ENCODE measurements at regions not wholly inside any gene's neighbourhood (a gene's known extent, or its start where the extent isn't known, plus 50 kb on each side); places are given as distances from the start of the nearest gene placed in this dataset.
"Not testable (repeated sequence)": the region's sequence is repeated elsewhere in the genome, so short reads cannot be mapped to it uniquely, and the experiment has no call there.

DNA sequence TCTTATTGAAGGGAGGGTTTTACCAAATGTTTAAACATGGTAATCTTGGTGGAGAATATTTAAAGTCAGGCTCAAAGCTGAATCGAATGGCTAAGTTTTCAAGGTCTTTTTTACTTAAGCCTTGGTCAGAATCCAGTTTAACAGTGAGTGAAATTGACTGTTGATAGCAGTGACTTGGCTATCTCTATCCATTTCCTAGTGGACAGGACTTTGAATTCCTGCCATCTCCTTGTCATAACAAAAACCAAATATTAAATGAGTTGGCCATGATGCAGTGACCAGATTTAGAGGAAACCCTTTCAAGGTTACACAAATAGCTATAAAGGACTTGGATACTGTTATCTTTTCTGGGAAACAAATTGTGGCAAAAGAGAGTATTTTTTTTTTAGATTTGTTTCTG, 92.0 kb downstream of the JRKL start:
- CTCF ChIA-PET: interaction anchor here (3.1 kb wide), 1 partner anchor 18 kb away, joined by 28 read pairs; no protein-coding TSS in a partner anchor
- no peaks in the 10 kb centered on the region for H3K36me3 Mint-ChIP-seq (ENCODE audit: low read depth)
- POLR2A ChIA-PET: no interaction called here

DNA sequence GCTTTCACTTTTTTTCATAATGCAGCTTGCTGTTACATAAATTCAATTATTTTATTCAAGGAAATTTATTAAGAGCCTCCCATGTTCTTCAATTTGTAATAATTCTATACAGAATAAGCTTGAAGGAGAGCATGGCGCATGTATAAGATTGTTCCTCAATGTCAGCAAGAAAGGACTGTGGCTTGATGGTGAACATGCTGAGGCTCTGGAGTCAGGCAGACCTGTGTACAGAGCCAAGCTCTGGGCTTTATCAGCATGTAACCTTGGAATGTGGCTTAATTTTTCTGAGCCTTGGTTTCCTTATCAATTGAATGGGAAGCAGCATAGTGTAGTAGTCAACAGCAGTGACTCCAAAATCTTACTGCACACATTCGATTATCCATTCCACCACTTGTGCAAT, 92.4 kb downstream of the JRKL start:
- POLR2A ChIA-PET: no interaction called here
- H3K9me3 Mint-ChIP-seq: no peaks in the 10 kb centered on the region
- no peaks in the 10 kb centered on the region for H3K4me1 Mint-ChIP-seq
- CTCF ChIA-PET: interaction anchor here (3.1 kb wide), 1 partner anchor 18 kb away, joined by 28 read pairs; no protein-coding TSS in a partner anchor
- no peak overlapping the region for H3K27ac Mint-ChIP-seq
- no peak overlapping the region for H3K4me3 Mint-ChIP-seq
- no peaks in the 10 kb centered on the region for H3K36me3 Mint-ChIP-seq (ENCODE audit: low read depth)
- DNase-seq: no peak
- H3K27me3 Mint-ChIP-seq: peaks cover 3% of the 10 kb centered on the region

More for the DNA sequence above, 92.0 kb downstream of the JRKL start:
- no peak overlapping the region for H3K27ac Mint-ChIP-seq
- no peak for DNase-seq
- no peaks in the 10 kb centered on the region for H3K9me3 Mint-ChIP-seq
- H3K4me1 Mint-ChIP-seq: no peaks in the 10 kb centered on the region
- H3K27me3 Mint-ChIP-seq: peaks cover 3% of the 10 kb centered on the region
- no peak overlapping the region for H3K4me3 Mint-ChIP-seq

DNA sequence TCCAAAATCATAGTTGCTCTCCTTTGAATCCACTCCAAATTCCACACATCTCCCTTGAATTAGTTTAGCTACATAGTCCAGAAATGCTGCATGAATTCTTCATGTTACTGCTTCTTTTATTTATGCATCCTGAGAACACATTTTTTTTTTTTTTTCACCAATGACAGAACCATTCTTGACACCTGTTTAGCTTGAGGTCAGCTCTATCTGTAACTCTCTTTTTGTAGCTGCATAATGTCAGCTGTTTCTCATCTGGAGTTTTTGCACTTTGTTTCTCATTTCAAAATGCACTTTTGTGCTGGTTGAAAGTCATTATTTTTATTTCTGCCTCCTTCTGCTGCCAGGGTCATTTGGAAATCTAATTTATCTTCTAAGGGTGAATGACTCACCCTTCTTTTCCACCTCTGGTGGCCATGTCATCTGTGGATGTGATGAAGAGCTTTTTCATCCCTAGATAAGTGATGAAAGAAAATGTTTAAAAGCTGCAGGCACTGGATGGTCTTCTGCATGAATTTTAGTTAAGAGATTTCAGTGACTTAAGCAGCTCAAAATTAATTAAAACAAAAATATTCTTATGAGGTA, 93.7 kb downstream of the JRKL start:
- H3K36me3 Mint-ChIP-seq (ENCODE audit: low read depth): no peaks in the 10 kb centered on the region
- no peaks in the 10 kb centered on the region for H3K9me3 Mint-ChIP-seq
- POLR2A ChIA-PET: no interaction called here
- CTCF ChIA-PET: interaction anchor here (1.1 kb wide), 1 partner anchor 19 kb away, joined by 4 read pairs; no protein-coding TSS in a partner anchor
- no peaks in the 10 kb centered on the region for H3K4me1 Mint-ChIP-seq
- DNase-seq: no peak
- no peak overlapping the region for H3K4me3 Mint-ChIP-seq
- H3K27me3 Mint-ChIP-seq: peaks cover 7% of the 10 kb centered on the region
- H3K27ac Mint-ChIP-seq: no peak overlapping the region

GRCh38 chr11:96484361-96484760, 94.5 kb downstream of the JRKL start:
- no peaks in the 10 kb centered on the region for H3K9me3 Mint-ChIP-seq

GRCh38 chr11:96486890-96487611, 97.2 kb downstream of the JRKL start:
- ChIA-PET CTCF (no interaction called here), POLR2A (no interaction called here)
- H3K4me1 Mint-ChIP-seq: no peaks in the 10 kb centered on the region
- no peaks in the 10 kb centered on the region for H3K9me3 Mint-ChIP-seq
- peaks cover 12% of the 10 kb centered on the region for H3K27me3 Mint-ChIP-seq
- DNase-seq: no peak
- no peak overlapping the region for H3K27ac Mint-ChIP-seq
- no peaks in the 10 kb centered on the region for H3K36me3 Mint-ChIP-seq (ENCODE audit: low read depth)
- no peak overlapping the region for H3K4me3 Mint-ChIP-seq

More at GRCh38 chr11:96484361-96484760, 94.5 kb downstream of the JRKL start:
- H3K27ac Mint-ChIP-seq: no peak overlapping the region
- CTCF ChIA-PET: interaction anchor here (1.1 kb wide), 2 partner anchors 20 to 21 kb away, joined by 4 read pairs; no protein-coding TSS in a partner anchor
- H3K4me3 Mint-ChIP-seq: no peak overlapping the region
- no peaks in the 10 kb centered on the region for H3K36me3 Mint-ChIP-seq (ENCODE audit: low read depth)
- DNase-seq: no peak
- no peaks in the 10 kb centered on the region for H3K4me1 Mint-ChIP-seq
- POLR2A ChIA-PET: no interaction called here
- H3K27me3 Mint-ChIP-seq: peaks cover 7% of the 10 kb centered on the region

DNA sequence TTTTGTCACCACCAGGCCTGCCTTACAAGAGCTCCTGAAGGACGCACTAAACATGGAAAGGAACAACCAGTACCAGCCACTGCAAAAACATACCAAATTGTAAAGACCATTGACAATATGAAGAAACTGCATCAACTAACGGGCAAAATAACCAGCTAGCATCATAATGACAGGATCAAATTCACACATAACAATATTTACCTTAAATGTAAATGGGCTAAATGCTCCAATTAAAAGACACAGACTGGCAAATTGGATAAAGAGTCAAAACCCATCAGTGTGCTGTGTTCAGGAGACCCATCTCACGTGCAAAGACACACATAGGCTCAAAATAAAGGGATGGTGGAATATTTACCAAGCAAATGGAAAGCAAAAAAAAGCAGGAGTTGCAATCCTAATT, 99.1 kb downstream of the JRKL start:
- CTCF ChIA-PET, H3K4me3 Mint-ChIP-seq, H3K9me3 Mint-ChIP-seq: not testable (repeated sequence)

DNA sequence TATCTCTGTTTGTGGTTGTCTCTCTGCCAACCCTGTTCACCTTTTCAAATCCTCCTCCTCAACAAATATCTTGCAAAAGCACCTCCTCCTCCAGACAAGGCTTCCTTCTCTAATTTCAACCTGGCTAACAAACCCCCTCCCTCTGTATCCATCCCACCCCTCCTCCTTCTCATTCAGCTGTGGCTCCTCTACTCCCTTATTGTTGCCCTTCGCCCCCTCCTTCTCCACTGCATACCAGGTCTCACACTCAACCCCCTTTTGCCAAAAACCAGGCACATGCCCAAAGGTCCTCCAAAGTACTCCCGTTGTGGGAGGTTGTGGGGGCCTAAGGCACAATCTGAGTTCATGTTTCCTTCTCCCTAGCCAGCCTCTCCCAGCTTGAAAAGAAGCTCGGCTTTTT, 110.6 kb downstream of the JRKL start:
- Mint-ChIP-seq H3K27ac (no peak overlapping the region), H3K9me3 (no peaks in the 10 kb centered on the region), H3K36me3 (ENCODE audit: low read depth) (no peaks in the 10 kb centered on the region), H3K4me1 (no peaks in the 10 kb centered on the region), H3K27me3 (no peaks in the 10 kb centered on the region), H3K4me3 (no peak overlapping the region)
- CTCF ChIA-PET: no interaction called here
- no peak for DNase-seq
- POLR2A ChIA-PET: no interaction called here

More for the DNA sequence above, 99.1 kb downstream of the JRKL start:
- DNase-seq; H3K36me3 Mint-ChIP-seq (ENCODE audit: low read depth); POLR2A ChIA-PET; H3K27ac Mint-ChIP-seq; H3K4me1 Mint-ChIP-seq: not testable (repeated sequence)
- H3K27me3 Mint-ChIP-seq: peaks cover 12% of the 10 kb centered on the region

- H3K4me1 Mint-ChIP-seq: no peaks in the 10 kb centered on the region
- POLR2A ChIA-PET: no interaction called here
- no peak overlapping the region for H3K27ac Mint-ChIP-seq
- H3K9me3 Mint-ChIP-seq: no peaks in the 10 kb centered on the region
- H3K4me3 Mint-ChIP-seq: no peak overlapping the region
- H3K36me3 Mint-ChIP-seq (ENCODE audit: low read depth): no peaks in the 10 kb centered on the region
- H3K27me3 Mint-ChIP-seq: no peaks in the 10 kb centered on the region
- DNase-seq: no peak
- CTCF ChIA-PET: no interaction called here
These were observed 116.2 kb downstream of the JRKL start for GRCh38 chr11:96506041-96506440.

- CTCF ChIA-PET: no interaction called here
- no peaks in the 10 kb centered on the region for H3K36me3 Mint-ChIP-seq (ENCODE audit: low read depth)
- H3K4me3 Mint-ChIP-seq: no peak overlapping the region
- no peak for DNase-seq
- POLR2A ChIA-PET: no interaction called here
- no peaks in the 10 kb centered on the region for H3K4me1 Mint-ChIP-seq
- no peaks in the 10 kb centered on the region for H3K27me3 Mint-ChIP-seq
- H3K9me3 Mint-ChIP-seq: no peaks in the 10 kb centered on the region
- no peak overlapping the region for H3K27ac Mint-ChIP-seq
These were observed 117.1 kb downstream of the JRKL start for GRCh38 chr11:96506953-96507354.

GRCh38 chr11:96508861-96509260, 119.0 kb downstream of the JRKL start:
- H3K4me1 Mint-ChIP-seq: no peaks in the 10 kb centered on the region
- no peaks in the 10 kb centered on the region for H3K9me3 Mint-ChIP-seq
- H3K27ac Mint-ChIP-seq: no peak overlapping the region
- ChIA-PET CTCF (no interaction called here), POLR2A (no interaction called here)
- no peak overlapping the region for H3K4me3 Mint-ChIP-seq
- H3K36me3 Mint-ChIP-seq (ENCODE audit: low read depth): no peaks in the 10 kb centered on the region
- no peak for DNase-seq
- H3K27me3 Mint-ChIP-seq: no peaks in the 10 kb centered on the region

GRCh38 chr11:96520939-96521338, 131.1 kb downstream of the JRKL start:
- no peaks in the 10 kb centered on the region for H3K27me3 Mint-ChIP-seq
- ChIA-PET POLR2A (no interaction called here), CTCF (no interaction called here)
- DNase-seq: no peak
- H3K4me3 Mint-ChIP-seq: no peak overlapping the region
- no peaks in the 10 kb centered on the region for H3K4me1 Mint-ChIP-seq
- H3K27ac Mint-ChIP-seq: no peak overlapping the region
- no peaks in the 10 kb centered on the region for H3K9me3 Mint-ChIP-seq
- H3K36me3 Mint-ChIP-seq (ENCODE audit: low read depth): no peaks in the 10 kb centered on the region

DNA sequence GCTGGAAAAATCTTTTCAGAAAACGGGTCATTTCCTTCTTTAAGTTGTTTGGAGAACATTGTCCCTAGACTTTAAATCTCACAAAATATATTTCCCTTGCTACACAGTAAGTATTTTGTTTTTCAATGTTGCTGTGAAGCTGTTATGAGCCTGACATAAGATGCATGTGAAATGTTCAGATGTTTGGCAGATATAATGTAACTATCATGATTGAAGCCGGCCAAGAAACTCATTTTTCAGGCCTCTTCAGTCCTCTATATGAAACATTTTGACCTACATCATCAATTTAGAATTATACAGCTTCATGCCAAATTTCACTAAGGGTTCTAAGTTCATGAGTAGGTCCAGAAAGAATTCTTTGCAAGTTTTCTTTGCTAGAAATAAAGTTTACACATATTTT, 133.8 kb downstream of the JRKL start:
- Mint-ChIP-seq H3K4me1 (no peaks in the 10 kb centered on the region), H3K4me3 (no peak overlapping the region), H3K27me3 (no peaks in the 10 kb centered on the region), H3K36me3 (ENCODE audit: low read depth) (no peaks in the 10 kb centered on the region), H3K9me3 (no peaks in the 10 kb centered on the region), H3K27ac (no peak overlapping the region)
- CTCF ChIA-PET: no interaction called here
- POLR2A ChIA-PET: no interaction called here
- no peak for DNase-seq

- Mint-ChIP-seq H3K36me3 (ENCODE audit: low read depth) (no peaks in the 10 kb centered on the region), H3K4me3 (no peak overlapping the region), H3K4me1 (no peaks in the 10 kb centered on the region), H3K27me3 (no peaks in the 10 kb centered on the region), H3K9me3 (no peaks in the 10 kb centered on the region), H3K27ac (no peak overlapping the region)
- CTCF ChIA-PET: no interaction called here
- no peak for DNase-seq
- POLR2A ChIA-PET: no interaction called here
These were observed 134.7 kb downstream of the JRKL start for GRCh38 chr11:96524475-96524874.

DNA sequence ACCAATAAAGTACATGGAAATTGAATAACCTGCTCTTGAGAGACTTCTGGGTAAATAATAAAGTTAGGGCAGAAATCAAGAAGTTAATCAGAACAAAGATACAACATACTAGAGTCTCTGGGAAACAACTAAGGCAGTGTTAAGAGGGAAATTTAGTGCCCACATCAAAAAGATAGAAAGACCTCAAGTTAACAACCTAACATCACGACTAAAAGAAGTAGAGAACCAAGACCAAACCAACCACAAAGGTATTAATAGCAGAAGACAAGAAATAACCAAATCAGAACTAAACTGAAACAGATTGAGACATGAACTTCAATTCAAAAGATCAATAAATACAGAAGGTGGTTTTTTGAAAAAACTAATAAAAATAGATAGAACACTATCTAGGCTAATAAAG, 140.7 kb downstream of the JRKL start:
- no peaks in the 10 kb centered on the region for H3K9me3 Mint-ChIP-seq
- ChIA-PET POLR2A (no interaction called here), CTCF (no interaction called here)
- no peaks in the 10 kb centered on the region for H3K27me3 Mint-ChIP-seq
- no peaks in the 10 kb centered on the region for H3K36me3 Mint-ChIP-seq (ENCODE audit: low read depth)
- DNase-seq: no peak
- no peak overlapping the region for H3K27ac Mint-ChIP-seq
- no peaks in the 10 kb centered on the region for H3K4me1 Mint-ChIP-seq
- H3K4me3 Mint-ChIP-seq: no peak overlapping the region

Measured in activated CD4-positive, alpha-beta memory T cell treated with anti-CD3 and anti-CD28 coated beads, Interleukin-2, amount 10 ng/mL, durations not matched to agents 7 days and 5 days (primary cell).